Mesodermal cell (in vitro differentiated cells): ENCODE measurements at regions not wholly inside any gene's neighbourhood (a gene's known extent, or its start where the extent isn't known, plus 50 kb on each side); places are given as distances from the start of the nearest gene placed in this dataset.

ENCODE experiments used
- H3K27ac ChIP-seq: 2 replicates; pipeline ENCODE4 v1.7.0; 2013; ENCODE audit warnings: mild to moderate bottlenecking, low read depth, low read length, moderate library complexity; ENCODE audit not compliant: severe bottlenecking
- H3K36me3 ChIP-seq: 2 replicates; pipeline ENCODE4 v1.7.1; 2013; ENCODE audit warnings: mild to moderate bottlenecking, low read length, moderate library complexity; ENCODE audit not compliant: control insufficient read depth, insufficient read depth
- H3K4me1 ChIP-seq: one replicate; pipeline ENCODE4 v1.7.1; 2013; ENCODE audit warnings: mild to moderate bottlenecking, low read length; ENCODE audit not compliant: insufficient read depth, control insufficient read depth, poor library complexity, severe bottlenecking
- H3K4me3 ChIP-seq: 2 replicates; pipeline ENCODE4 v1.7.0; 2013; ENCODE audit warnings: low read length, control low read depth, mild to moderate bottlenecking; ENCODE audit not compliant: insufficient read depth, poor library complexity, severe bottlenecking; ENCODE audit errors: extremely low read depth
- H3K9me3 ChIP-seq: 2 replicates; pipeline ENCODE4 v1.7.1; 2013; ENCODE audit warnings: mild to moderate bottlenecking, low read length, moderate library complexity; ENCODE audit not compliant: control insufficient read depth
- WGBS, 2 experiments: methylation state at CpG; one replicate each; pipeline ENCODE4 v1.1.5; 2013; ENCODE audit warnings: missing lambda C conversion rate in 2 of 2; ENCODE audit not compliant: insufficient coverage in 2 of 2; 5-methylcytosine and 5-hydroxymethylcytosine counted together

- no peaks in the 10 kb centered on the region for H3K4me1 ChIP-seq
- no peaks in the 10 kb centered on the region for H3K36me3 ChIP-seq
- H3K27ac ChIP-seq: peak overlapping the region; percentile 16
- WGBS, 2 experiments: 77 to 94% methylated on average over 5 of the region's 6 CpGs
- H3K9me3 ChIP-seq: no peaks in the 10 kb centered on the region
- H3K4me3 ChIP-seq: no peak overlapping the region
Observed at GRCh38 chr2:41720331-41721251, 327.2 kb upstream of the PKDCC start.

DNA sequence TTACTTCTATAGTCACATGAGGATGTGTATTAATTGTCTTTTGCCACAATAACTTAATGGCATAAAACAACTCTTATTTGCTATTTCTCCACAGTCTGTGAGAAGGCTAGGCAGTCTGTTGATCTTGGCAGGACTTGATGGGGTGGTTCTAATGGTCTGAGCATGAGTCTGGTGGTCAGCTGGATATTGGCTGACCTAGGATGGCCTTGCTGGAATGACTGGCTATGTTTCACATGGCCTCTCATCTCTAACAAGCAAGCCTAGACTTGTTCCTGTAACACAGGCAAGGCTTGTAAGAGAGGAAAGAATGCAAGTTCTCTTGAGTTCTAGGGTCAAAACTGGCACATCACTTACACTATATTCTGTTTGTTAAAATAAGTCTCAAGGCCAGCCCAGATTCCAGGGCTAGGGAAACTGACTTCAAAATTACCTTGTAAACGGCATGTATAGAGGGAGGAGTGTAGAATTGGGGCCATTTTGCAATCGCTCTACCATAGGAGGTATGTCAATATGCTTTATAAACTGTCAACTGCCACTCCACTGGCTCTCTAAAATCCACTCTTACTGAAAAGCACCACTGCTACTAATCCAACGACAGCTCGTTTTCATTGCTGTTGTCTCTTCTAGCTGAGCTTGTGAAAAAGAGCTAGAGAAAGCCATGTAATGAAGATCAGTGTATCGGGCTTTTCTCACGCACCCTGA lies 325.0 kb upstream of the PKDCC start:
- no peak overlapping the region for H3K4me3 ChIP-seq
- H3K9me3 ChIP-seq: no peaks in the 10 kb centered on the region
- no peaks in the 10 kb centered on the region for H3K4me1 ChIP-seq
- WGBS, 2 experiments: 87 to 100% methylated on average over 3 of the region's 6 CpGs
- no peak overlapping the region for H3K27ac ChIP-seq
- no peaks in the 10 kb centered on the region for H3K36me3 ChIP-seq

DNA sequence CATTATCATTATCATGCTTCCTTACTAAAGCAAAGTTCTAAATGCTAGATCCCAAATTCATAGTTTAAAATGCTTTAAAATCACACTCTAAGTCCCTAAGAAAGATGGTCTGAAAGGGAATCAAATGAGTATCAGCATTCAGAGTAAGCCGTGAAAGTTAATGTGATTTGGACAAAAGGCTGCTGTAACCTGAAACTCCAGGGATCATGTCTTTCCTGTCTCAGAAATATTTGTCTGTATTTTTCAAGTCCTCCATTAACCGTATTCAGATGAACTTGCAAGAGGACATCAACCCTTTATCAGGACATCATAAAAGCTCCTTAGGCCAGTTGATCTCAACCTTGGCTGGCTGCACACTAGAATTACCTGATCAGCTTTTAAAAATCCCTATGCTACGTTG lies 324.3 kb upstream of the PKDCC start:
- Histone ChIP-seq H3K4me1 (no peaks in the 10 kb centered on the region), H3K9me3 (no peaks in the 10 kb centered on the region), H3K4me3 (no peak overlapping the region), H3K27ac (no peak overlapping the region), H3K36me3 (no peaks in the 10 kb centered on the region)
- WGBS, 2 experiments: 96 to 100% methylated on average over 2 of the region's 3 CpGs

GRCh38 chr2:41724465-41724864 lies 323.4 kb upstream of the PKDCC start:
- H3K27ac ChIP-seq: no peak overlapping the region
- H3K9me3 ChIP-seq: no peaks in the 10 kb centered on the region
- no peaks in the 10 kb centered on the region for H3K36me3 ChIP-seq
- 79 to 94% methylated on average over 1 to 3 of the region's 3 CpGs for WGBS, 2 experiments
- no peaks in the 10 kb centered on the region for H3K4me1 ChIP-seq
- no peak overlapping the region for H3K4me3 ChIP-seq

DNA sequence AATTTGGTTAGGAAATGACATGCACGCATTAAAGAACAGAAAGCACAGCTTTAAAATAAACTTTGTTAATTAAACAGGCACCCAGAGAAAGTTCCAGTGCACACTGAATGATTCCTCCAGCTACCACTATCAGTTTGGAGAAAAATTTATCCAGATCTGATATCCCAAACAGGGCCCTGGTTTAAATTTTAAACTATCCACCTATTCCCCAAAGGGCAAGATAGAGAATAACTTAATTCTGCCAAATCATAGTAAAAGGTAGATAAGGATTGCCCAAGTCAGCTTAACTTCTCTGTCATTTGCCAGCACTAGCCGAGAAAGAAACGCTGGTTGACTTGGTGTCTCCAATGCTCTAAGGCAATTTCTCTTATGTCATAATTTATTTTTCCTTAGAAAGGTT lies 321.9 kb upstream of the PKDCC start:
- Histone ChIP-seq H3K4me1 (no peaks in the 10 kb centered on the region), H3K36me3 (no peaks in the 10 kb centered on the region), H3K4me3 (no peak overlapping the region), H3K27ac (no peak overlapping the region), H3K9me3 (no peaks in the 10 kb centered on the region)
- WGBS, 2 experiments: no CpG with 5 or more reads among the region's 3 CpGs

GRCh38 chr2:41726364-41726763 lies 321.5 kb upstream of the PKDCC start:
- H3K27ac ChIP-seq: no peak overlapping the region
- no peaks in the 10 kb centered on the region for H3K36me3 ChIP-seq
- H3K4me3 ChIP-seq: no peak overlapping the region
- no peaks in the 10 kb centered on the region for H3K9me3 ChIP-seq
- H3K4me1 ChIP-seq: no peaks in the 10 kb centered on the region
- 83 to 88% methylated on average over 1 to 6 of the region's 6 CpGs for WGBS, 2 experiments

- Histone ChIP-seq H3K27ac (no peak overlapping the region), H3K4me3 (no peak overlapping the region), H3K36me3 (no peaks in the 10 kb centered on the region), H3K4me1 (no peaks in the 10 kb centered on the region), H3K9me3 (no peaks in the 10 kb centered on the region)
- WGBS, 2 experiments: 100% methylated on average over 1 to 2 of the region's 2 CpGs
Observed at GRCh38 chr2:41727152-41727551, 320.7 kb upstream of the PKDCC start.

DNA sequence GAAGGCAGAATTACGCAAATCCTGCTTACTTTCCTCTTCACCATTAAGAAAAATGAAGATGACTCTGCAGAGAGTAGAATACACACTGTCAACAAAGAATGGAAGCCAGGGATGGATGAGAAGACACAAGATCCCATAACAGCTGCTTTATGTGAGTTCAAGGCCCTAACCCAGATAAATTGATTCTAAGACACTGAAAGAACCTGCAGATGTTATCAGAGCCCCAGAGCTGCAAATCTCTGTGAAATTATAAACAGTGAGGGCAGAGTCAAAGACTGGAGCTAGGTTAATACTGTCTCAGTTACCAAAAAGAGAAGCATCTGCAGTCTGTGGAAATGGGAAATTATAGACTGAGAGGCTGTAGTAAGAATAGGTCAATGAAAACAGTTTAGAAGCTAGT lies 320.1 kb upstream of the PKDCC start:
- H3K9me3 ChIP-seq: no peaks in the 10 kb centered on the region
- H3K4me3 ChIP-seq: no peak overlapping the region
- WGBS, 2 experiments: no CpG with 5 or more reads among the region's 1 CpG
- H3K27ac ChIP-seq: no peak overlapping the region
- peaks cover 4% of the 10 kb centered on the region for H3K4me1 ChIP-seq
- no peaks in the 10 kb centered on the region for H3K36me3 ChIP-seq

DNA sequence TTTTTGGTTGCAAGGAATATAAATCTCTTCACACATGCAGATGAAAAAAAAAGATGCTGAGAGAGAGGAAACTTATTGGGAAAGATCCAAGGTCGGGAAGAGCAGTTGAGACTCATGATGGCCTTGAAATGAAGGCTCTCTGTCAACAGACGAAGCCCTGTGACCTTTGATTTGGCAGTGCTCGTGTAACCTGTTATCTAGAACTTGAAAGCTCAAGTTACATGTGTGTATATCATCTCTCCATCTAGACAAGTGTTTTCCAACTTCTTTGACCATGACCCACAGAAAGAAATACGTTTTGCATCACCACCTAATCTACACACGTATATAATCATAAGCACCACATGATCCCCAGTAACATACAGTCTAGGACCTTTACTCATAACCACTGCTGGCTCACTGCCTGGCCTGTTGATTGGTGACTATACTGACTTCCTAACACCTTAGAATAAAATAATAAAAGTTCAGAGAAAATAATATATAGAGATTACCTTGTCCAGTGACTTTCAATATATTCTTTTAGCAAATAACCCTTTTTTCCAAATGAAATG lies 319.0 kb upstream of the PKDCC start:
- WGBS, 2 experiments: 90 to 94% methylated on average over 3 to 5 of the region's 5 CpGs
- Histone ChIP-seq H3K36me3 (no peaks in the 10 kb centered on the region), H3K4me1 (peaks cover 11% of the 10 kb centered on the region), H3K27ac (no peak overlapping the region), H3K9me3 (no peaks in the 10 kb centered on the region), H3K4me3 (no peak overlapping the region)

- no peak overlapping the region for H3K4me3 ChIP-seq
- no peaks in the 10 kb centered on the region for H3K36me3 ChIP-seq
- no peaks in the 10 kb centered on the region for H3K9me3 ChIP-seq
- no peak overlapping the region for H3K27ac ChIP-seq
- WGBS, 2 experiments: 81 to 86% methylated on average over 10 of the region's 11 CpGs
- peaks cover 11% of the 10 kb centered on the region for H3K4me1 ChIP-seq
Observed at GRCh38 chr2:41729800-41730364, 317.9 kb upstream of the PKDCC start.
